Right lobe of liver (tissue), 4 donors: ENCODE measurements at regions not wholly inside any gene's neighbourhood (a gene's known extent, or its start where the extent isn't known, plus 50 kb on each side); places are given as distances from the start of the nearest gene placed in this dataset.

ENCODE experiments used
- CTCF ChIP-seq, 4 donors: fragments of 200-600 bp in 3 of 4; fragments of 450-650 bp in 1 of 4; IDR thresholded peaks; one replicate each; pipeline versions ENCODE4 v1.5.1 to v1.8.0; 2016 to 2022; ENCODE audit warnings: antibody characterized with exemption in 4 of 4, mild to moderate bottlenecking in 2 of 4
- POLR2A ChIP-seq: fragments of 450-650 bp; IDR thresholded peaks from one replicate; pipeline ENCODE4 v1.6.1; 2017; ENCODE audit warnings: antibody characterized with exemption, mild to moderate bottlenecking
- donor health status: DM: no; HTN: no; CAD: no.
- donor health status: DM: no; HTN: no; CAD: no.
- donor health status: DM: no; HTN: yes; CAD: no.

- no peak for TF ChIP-seq POLR2A
- TF ChIP-seq CTCF (IDR thresholded peaks at IDR 0.05): no peak
Measured at GRCh38 chrX:151818828-151819227, 84.3 kb downstream of the CNGA2 start.
